GM19455 (cell line): ENCODE measurements at regions not wholly inside any gene's neighbourhood (a gene's known extent, or its start where the extent isn't known, plus 50 kb on each side); places are given as distances from the start of the nearest gene placed in this dataset.

Experiments used
- ATAC-seq: cut with Tn5 transposase; IDR thresholded peaks from one replicate; pipeline ENCODE4 v1.9.1; 2021; ENCODE audit not compliant: unreplicated experiment

- ATAC-seq, result no peak
Observed at GRCh38 chr9:106684940-106685695, 177.8 kb upstream of the ZNF462 start.

GRCh38 chr9:106689089-106689488 is 173.9 kb upstream of the ZNF462 start:
- no peak for ATAC-seq

- ATAC-seq, result no peak
Observed at GRCh38 chr9:106691627-106692026, 171.3 kb upstream of the ZNF462 start.

DNA sequence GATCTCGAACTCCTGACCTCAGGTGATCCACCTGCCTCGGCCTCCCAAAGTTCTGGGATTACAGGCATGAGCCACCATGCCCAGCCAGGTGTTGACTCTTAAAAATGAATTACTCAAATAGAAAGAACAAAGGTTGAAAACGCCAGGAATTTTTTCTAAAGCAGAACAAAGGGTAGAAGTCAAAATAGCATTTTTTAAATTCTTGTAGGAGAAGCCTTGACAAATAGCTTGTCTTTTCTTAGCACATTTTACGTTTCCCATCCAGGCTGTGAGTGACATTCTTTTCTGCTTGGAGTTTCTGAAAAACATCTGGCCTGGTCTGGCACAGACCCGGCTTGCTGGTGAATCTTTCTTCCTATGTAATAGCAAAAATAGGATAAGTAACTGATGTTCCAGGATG is 169.4 kb upstream of the ZNF462 start:
- no peak for ATAC-seq

GRCh38 chr9:106696804-106697203 is 166.2 kb upstream of the ZNF462 start:
- ATAC-seq, result no peak

DNA sequence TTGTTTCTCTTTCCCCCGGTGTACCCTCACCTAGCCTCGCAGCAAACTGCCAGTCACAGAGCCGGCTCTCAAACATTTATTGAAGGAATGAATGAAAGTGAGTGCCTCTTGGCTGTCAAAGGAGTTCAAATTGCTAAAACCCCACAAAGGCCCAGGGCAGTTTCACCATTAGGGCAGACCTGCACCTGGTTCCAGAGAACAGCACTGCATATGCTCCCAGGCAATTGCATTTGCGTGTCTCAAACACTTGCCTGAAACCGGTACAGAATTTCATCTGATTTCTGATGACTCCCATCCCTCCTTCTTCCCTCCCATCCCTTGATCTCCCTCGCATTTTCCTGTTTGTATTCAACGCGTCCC is 165.6 kb upstream of the ZNF462 start:
- no peak for ATAC-seq

GRCh38 chr9:106697750-106698502 is 165.0 kb upstream of the ZNF462 start:
- ATAC-seq, result no peak

DNA sequence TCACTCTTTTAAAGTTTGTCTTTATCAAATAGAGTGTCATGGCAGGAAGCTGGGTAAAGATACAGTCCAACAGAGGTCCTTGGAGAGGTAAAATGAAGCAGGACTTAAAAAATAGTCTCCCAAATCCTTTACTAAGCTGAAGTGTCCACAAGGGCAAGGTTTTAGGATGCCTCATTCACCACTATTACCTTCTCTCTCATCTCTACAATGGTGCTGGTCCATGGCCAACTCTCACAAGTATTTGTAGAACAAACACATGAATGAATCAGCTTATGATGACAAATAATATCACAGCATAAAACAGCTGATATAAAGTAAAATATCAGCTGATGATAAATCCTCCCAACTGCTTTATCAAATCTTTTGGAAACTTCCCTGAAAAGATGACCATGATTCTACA is 162.3 kb upstream of the ZNF462 start:
- no peak for ATAC-seq

- no peak for ATAC-seq
Observed at GRCh38 chr9:106701611-106702010, 161.4 kb upstream of the ZNF462 start.

DNA sequence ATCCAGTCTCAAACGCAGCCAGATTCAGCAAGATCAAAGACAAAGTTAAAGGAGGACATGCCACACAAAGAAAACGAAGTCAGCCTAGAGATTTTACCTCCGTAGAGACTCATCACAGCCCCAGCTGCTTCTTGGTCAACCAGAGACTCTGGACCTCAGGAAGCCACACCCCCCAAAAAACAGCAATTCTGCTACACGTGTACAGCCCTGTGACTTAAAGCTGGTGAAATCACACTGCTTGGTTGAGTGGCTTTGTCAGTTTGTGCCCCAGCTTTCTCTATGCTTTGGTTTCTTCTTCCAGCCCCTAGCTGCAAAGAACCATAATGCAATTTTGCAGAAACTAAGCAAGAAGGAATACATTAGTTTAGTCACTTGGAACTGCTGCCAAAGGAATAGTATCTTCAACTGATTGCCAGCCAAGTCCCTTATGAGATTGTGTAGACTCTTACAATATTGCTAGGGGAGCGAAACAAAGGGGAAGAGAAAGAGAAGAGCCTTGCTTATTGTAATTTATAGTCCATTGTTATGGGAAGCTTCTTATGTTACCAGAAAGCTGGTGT is 158.8 kb upstream of the ZNF462 start:
- no peak for ATAC-seq

DNA sequence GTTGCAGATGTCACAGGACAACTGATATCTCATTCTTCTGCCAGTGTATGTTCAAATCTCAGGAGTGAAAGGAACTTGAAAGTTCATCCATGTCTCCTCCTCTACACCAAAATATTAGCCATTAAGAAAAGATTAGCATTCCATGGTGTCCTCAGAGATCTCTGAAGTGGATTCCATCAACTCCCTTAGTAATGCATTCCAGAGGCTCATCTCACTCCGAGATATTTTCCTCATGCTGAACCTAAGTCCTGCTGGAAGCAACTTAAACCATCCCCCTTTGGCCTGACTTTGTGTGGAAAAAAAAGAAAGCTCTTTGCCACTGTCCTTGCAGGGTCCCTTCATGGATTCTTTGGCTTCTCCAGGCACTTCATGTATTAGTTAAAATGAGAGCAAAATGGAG is 155.7 kb upstream of the ZNF462 start:
- no peak for ATAC-seq

GRCh38 chr9:106707738-106708474 is 155.1 kb upstream of the ZNF462 start:
- ATAC-seq, result no peak

DNA sequence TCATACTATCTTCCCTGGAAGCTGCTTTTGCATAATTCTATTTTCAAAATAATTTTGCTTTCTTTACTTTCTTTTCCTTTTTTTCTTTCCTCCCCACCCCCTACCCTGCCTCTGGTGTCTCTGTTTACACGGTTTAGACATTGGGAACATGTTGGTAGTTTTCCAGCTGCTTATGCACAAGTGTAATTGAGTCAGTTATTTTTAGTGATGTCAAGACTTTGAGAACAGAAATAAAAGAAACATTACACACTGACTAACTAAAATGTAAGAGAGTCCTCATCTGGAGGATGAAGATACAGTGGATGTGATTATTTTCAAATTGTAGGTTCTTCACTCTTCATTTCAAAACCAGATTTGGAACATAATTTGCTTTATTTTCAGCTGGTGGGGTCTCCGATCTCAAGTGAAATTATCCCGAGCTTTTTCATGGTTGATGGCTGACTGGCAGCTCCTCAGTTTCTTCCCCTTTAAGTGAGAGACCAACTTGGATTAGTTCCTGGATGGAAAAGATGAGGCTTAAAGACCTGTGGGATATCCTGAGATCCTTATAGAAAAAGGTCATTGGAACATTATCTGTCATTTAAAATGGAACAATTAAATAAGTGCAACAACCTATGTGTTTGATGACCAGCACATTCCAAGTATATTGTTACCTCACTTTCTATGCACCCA is 154.4 kb upstream of the ZNF462 start:
- ATAC-seq, result no peak

GRCh38 chr9:106712279-106712678 is 150.7 kb upstream of the ZNF462 start:
- ATAC-seq, result no peak

GRCh38 chr9:106713206-106713605 is 149.8 kb upstream of the ZNF462 start:
- no peak for ATAC-seq

GRCh38 chr9:106716820-106717219 is 146.1 kb upstream of the ZNF462 start:
- ATAC-seq, result no peak

- no peak for ATAC-seq
Observed at GRCh38 chr9:106717686-106718085, 145.3 kb upstream of the ZNF462 start.

- ATAC-seq, result no peak
Observed at GRCh38 chr9:106718936-106719335, 144.0 kb upstream of the ZNF462 start.

DNA sequence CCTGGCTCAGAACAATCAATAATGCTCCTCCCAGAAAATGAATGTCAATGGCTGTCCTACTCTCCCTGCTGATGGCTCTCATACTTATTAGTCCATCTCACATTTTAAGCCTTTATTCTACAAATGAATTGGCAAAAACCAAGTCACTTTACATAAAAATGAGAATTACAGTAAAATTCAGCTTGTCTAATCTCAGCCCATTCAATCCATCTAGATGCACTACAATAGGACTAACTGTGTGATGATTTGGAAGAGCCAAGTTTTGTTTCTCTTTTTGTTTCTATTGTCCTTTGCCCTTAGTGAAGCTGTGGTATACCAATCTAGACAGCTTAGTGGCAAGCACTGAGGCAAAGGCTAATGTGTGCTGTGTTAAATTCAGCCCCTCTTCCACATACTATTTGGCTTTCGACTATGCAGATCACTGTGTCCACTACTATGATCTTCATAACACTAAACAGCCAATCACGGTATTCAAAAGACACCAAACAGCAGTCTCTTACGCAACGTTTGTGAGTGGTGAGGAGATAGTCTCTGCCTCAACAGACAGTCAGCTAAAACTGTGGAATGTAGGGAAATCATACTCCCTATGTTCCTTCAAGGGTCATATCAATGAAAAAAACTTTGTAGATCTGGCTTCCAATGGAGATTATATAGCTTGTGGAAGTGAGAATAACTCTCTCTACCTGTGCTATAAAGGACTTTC is 140.8 kb upstream of the ZNF462 start:
- ATAC-seq, result no peak

DNA sequence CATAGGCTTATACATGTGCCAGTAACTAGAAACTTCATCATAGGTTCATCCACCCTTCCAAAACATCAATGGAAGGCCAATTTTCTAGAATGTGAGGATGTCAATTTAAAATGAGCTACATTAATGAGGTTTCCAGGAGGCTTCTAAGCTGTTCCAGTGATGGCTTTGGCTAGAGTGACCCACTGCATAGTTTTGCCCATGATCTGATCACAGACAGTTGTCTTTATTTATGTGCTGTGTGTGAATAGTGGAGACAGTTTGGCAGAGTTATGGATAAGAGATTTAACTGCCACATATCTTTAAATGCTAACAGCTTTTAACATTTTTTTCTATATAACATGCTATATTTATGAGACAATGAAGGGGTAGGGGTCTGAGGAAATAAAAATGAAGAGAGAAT is 139.0 kb upstream of the ZNF462 start:
- ATAC-seq, result no peak
